Activated T-helper 1 cell treated with anti-CD3 and anti-CD28 coated beads, Interleukin-12 subunit alpha, Interleukin-12 subunit beta, Interleukin-2, Interleukin-4 antibody, amounts not matched to agents 30 ng/mL and 10 ng/mL and 1 ng/mL, durations not matched to agents 14 hours and 24 hours and 36 hours (primary cell): ENCODE measurements at regions not wholly inside any gene's neighbourhood (a gene's known extent, or its start where the extent isn't known, plus 50 kb on each side); places are given as distances from the start of the nearest gene placed in this dataset.

Experiments
- DNase-seq: peaks from one replicate; pipeline ENCODE4 v3.0.0; 2021; ENCODE audit warnings: low spot score
- H3K27ac Mint-ChIP-seq: one replicate; pipeline ENCODE4 v1.8.0; 2021; ENCODE audit warnings: mild to moderate bottlenecking, mixed read lengths
- H3K27me3 Mint-ChIP-seq: one replicate; pipeline ENCODE4 v1.8.0; 2022; ENCODE audit warnings: mild to moderate bottlenecking, moderate library complexity, mixed read lengths; ENCODE audit not compliant: insufficient read depth
- H3K36me3 Mint-ChIP-seq: one replicate; pipeline ENCODE4 v1.8.0; 2021; ENCODE audit warnings: low read depth, mixed read lengths
- H3K4me1 Mint-ChIP-seq: one replicate; pipeline ENCODE4 v1.8.0; 2021; ENCODE audit warnings: low read depth, mixed read lengths
- H3K4me3 Mint-ChIP-seq: one replicate; pipeline ENCODE4 v1.8.0; 2021; ENCODE audit warnings: mild to moderate bottlenecking, moderate library complexity, mixed read lengths
- H3K9me3 Mint-ChIP-seq: one replicate; pipeline ENCODE4 v1.8.0; 2021; ENCODE audit warnings: mixed read lengths
- intact Hi-C: fragments of 100-400 bp; cut with micrococcal nuclease; formaldehyde crosslinking; loops from one replicate; pipeline ENCODE4 v1.15.1; 2024

DNA sequence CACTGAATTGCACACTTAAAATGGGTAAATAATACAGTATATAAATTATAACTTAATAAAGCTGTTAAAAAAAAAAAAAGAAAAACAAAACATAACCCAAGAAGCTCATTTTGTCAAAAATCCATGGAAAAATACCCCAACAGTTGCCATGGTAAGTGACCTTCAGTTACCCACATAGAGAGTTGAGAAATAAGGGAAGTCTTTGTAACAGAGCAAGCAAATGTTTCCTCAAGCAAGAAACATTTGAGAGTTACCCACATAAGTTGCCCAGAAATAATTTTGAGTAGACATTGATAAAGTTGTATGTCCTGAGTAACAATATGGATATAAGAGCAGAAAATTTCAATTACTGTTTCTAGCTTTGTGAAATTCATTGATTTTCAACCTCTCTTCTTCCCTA, 227.4 kb downstream of the CCDC59 start:
- H3K9me3 Mint-ChIP-seq = no peaks in the 10 kb centered on the region
- DNase-seq = no peak
- intact Hi-C loops = no loop called here
- H3K27me3 Mint-ChIP-seq = no peaks in the 10 kb centered on the region
- H3K4me3 Mint-ChIP-seq = no peak overlapping the region
- no peak overlapping the region for H3K27ac Mint-ChIP-seq
- no peaks in the 10 kb centered on the region for H3K4me1 Mint-ChIP-seq
- no peaks in the 10 kb centered on the region for H3K36me3 Mint-ChIP-seq

DNA sequence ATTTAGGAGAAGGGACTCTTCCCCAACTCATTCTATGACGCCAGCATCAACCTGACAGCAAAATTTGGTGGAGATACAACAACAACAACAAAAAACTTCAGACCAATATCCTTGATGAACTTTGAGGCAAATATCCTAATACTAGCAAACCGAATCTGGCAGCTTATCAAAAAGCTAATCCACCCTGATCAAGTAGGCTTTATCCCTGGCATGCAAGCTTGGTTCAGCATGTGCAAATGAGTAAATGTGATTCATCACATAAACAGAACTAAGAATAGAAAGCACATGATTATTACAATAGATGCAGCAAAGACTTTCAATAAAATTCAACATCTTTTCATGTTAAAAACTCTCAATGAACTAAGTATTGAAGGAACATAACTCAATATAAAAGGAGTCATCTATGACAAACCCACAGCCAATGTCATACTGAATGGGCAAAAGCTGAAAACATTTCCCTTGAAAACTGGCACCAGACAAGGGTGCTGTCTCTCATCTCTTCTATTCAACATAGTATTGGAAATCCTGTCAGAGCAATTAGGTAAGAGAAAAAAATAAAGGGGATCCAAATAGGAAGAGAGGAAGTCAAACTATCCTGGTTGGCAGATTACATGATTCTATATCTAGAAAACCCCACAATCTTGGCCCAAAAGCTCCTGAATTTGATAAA, 233.3 kb downstream of the CCDC59 start:
- no peaks in the 10 kb centered on the region for H3K9me3 Mint-ChIP-seq

DNA sequence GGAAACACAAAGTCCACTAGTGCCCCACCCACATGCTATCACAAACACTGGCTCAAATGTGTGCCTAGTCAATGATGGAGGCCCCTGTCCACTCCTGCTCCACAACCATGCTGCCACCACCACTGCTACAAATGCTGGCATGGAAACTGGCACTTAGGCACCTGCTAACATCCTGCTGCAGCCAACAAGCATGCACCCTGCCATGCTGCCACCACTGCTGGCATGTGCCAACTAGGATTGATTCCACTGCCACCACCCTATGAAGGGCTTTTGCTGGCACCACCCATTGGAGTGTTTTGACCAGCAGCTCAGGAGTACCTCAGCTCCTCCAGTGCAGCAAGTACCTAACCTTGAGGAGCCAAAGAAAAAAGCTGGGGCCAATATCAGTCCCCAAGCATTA, 236.6 kb downstream of the CCDC59 start:
- no peaks in the 10 kb centered on the region for H3K27me3 Mint-ChIP-seq
- no peaks in the 10 kb centered on the region for H3K4me1 Mint-ChIP-seq
- intact Hi-C loops = no loop called here
- H3K36me3 Mint-ChIP-seq = no peaks in the 10 kb centered on the region
- no peak for DNase-seq
- H3K9me3 Mint-ChIP-seq = no peaks in the 10 kb centered on the region
- no peak overlapping the region for H3K4me3 Mint-ChIP-seq
- H3K27ac Mint-ChIP-seq = no peak overlapping the region

More for the DNA sequence above, 233.3 kb downstream of the CCDC59 start:
- Mint-ChIP-seq H3K27ac (no peak overlapping the region), H3K4me3 (no peak overlapping the region), H3K4me1 (no peaks in the 10 kb centered on the region), H3K36me3 (no peaks in the 10 kb centered on the region), H3K27me3 (no peaks in the 10 kb centered on the region)
- intact Hi-C loops = no loop called here
- DNase-seq = no peak

DNA sequence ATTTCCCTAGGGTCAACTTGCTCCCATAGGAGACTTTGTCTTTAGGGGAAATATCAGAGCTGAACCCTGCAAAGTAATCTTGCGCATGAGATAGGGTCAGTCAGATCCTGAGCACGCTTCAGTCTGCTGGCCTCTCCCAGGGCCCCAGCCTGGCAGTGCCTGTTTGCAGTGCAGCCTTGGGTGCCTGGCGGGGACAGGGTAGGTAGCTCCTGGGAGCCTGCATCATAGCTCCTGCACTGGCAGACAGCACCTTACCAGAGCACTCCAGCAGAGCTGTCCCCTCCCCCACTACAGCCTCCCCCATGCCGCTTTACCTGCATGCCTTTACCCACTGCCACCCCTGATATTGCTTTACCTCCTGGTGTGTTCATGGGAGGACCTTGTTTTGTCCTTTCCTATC, 237.3 kb downstream of the CCDC59 start:
- Mint-ChIP-seq H3K27me3 (no peaks in the 10 kb centered on the region), H3K4me3 (no peak overlapping the region), H3K9me3 (no peaks in the 10 kb centered on the region), H3K4me1 (no peaks in the 10 kb centered on the region), H3K27ac (no peak overlapping the region), H3K36me3 (no peaks in the 10 kb centered on the region)
- intact Hi-C loops = no loop called here
- no peak for DNase-seq

DNA sequence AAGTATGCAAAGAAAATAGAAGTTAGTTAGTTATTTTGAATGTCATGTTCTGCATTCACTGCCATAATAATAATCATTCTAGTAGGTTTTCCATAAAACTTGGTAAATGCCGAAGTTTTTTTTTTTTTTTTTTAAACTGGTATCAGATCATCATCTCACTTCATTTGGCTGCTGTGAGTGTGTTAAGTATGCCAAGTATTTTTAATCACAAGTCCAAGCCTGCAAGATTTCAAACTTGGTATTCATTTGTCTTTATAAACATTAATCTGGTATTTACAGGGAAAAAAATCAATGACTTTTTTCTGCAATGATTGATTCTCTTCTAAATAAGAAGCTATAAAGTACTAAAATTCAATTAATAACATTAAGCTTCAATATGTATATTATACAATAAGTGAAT, 248.9 kb downstream of the CCDC59 start:
- Mint-ChIP-seq H3K4me3 (no peak overlapping the region), H3K9me3 (no peaks in the 10 kb centered on the region), H3K36me3 (no peaks in the 10 kb centered on the region), H3K27me3 (no peaks in the 10 kb centered on the region), H3K27ac (no peak overlapping the region), H3K4me1 (no peaks in the 10 kb centered on the region)
- intact Hi-C loops = no loop called here
- DNase-seq = no peak

DNA sequence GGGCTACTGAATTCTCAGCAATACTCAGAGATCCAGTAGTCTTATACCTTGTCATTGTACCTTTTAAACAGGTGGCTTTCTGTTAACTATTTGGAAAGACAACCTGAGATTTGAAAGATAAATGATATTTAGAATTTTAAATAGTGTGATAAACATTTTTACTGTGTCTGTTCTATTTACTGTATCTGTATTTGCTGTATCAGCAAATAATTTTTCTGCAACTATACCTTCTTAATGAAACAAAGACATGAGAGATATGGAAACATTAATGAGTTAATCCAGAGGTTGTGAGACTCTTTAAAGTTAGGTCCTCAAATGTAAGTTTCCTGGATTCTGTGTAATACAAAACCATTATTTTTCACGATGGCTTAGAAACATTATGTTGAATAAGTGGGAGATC, 249.6 kb downstream of the CCDC59 start:
- no peak overlapping the region for H3K4me3 Mint-ChIP-seq
- no peaks in the 10 kb centered on the region for H3K36me3 Mint-ChIP-seq
- DNase-seq = no peak
- no peaks in the 10 kb centered on the region for H3K9me3 Mint-ChIP-seq
- H3K4me1 Mint-ChIP-seq = no peaks in the 10 kb centered on the region
- intact Hi-C loops = no loop called here
- no peaks in the 10 kb centered on the region for H3K27me3 Mint-ChIP-seq
- no peak overlapping the region for H3K27ac Mint-ChIP-seq

DNA sequence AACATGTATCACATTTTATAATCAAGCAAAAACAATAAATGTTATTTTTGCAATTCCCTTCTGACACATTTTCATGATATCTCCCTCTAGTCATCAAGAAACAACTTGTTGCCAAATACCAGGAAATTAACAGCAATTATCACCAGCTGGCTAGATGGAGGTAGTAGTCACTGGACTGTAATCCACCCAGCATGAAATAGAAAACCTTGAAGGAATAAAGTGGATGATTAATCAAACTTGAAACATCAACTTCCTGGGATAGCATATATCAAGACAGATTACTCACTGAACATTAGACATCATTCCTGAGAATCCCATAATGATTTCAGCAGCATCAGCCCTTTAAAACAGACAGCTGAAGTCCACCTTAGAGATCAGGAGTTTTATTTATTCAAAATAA, 259.0 kb downstream of the CCDC59 start:
- no peak for DNase-seq
- Mint-ChIP-seq H3K27me3 (no peaks in the 10 kb centered on the region), H3K4me3 (no peak overlapping the region), H3K4me1 (no peaks in the 10 kb centered on the region), H3K36me3 (no peaks in the 10 kb centered on the region), H3K27ac (no peak overlapping the region), H3K9me3 (peaks cover 3% of the 10 kb centered on the region)
- intact Hi-C loops = no loop called here

DNA sequence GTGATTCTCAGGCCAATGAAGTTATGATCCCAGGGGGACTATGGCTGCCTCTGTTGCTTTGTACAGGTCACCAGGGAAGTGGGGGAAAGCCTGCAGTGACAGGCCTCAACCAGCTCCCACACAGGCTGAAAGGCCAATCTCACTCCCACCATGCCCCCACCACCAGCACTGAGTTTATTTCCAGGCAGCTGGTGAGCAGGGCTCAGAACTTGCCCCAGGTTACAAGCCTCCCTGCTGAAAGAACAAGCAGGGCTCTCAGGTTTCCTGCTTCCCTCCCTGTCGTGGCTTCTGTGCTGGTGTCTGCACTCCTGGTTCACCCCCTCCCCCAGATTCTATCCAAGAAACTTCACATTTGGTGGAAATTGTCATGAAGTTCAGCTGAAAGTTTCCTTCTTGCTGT, 260.3 kb downstream of the CCDC59 start:
- intact Hi-C loops = no loop called here

DNA sequence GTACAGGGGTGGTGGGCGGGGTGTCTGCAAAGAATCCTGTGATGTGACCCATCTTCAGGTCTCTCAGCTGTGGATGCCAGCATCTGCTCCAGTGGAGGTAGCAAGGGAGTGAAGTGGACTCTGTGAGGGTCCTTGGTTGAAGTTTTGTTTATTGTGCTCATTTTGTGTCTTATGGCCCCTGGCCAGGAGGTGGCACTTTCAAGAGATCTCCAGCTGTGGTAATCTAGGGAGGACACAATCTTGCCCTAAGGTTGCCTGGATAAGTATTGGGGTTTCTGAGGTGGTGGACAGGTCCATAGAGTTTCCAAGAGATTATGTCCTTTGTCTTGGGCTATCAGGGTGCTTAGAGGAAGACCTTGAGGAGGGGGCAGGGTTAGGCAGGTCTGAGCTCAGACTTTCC, 260.7 kb downstream of the CCDC59 start:
- DNase-seq = no peak
- no peak overlapping the region for H3K4me3 Mint-ChIP-seq
- H3K27ac Mint-ChIP-seq = peak overlapping the region; percentile 19
- peaks cover 3% of the 10 kb centered on the region for H3K9me3 Mint-ChIP-seq
- no peaks in the 10 kb centered on the region for H3K27me3 Mint-ChIP-seq
- no peaks in the 10 kb centered on the region for H3K36me3 Mint-ChIP-seq
- H3K4me1 Mint-ChIP-seq = no peaks in the 10 kb centered on the region
- intact Hi-C loops = no loop called here

More for the DNA sequence above, 260.3 kb downstream of the CCDC59 start:
- H3K36me3 Mint-ChIP-seq = no peaks in the 10 kb centered on the region
- peaks cover 3% of the 10 kb centered on the region for H3K9me3 Mint-ChIP-seq
- no peaks in the 10 kb centered on the region for H3K4me1 Mint-ChIP-seq
- no peak for DNase-seq
- H3K27ac Mint-ChIP-seq = no peak overlapping the region
- no peaks in the 10 kb centered on the region for H3K27me3 Mint-ChIP-seq
- no peak overlapping the region for H3K4me3 Mint-ChIP-seq

DNA sequence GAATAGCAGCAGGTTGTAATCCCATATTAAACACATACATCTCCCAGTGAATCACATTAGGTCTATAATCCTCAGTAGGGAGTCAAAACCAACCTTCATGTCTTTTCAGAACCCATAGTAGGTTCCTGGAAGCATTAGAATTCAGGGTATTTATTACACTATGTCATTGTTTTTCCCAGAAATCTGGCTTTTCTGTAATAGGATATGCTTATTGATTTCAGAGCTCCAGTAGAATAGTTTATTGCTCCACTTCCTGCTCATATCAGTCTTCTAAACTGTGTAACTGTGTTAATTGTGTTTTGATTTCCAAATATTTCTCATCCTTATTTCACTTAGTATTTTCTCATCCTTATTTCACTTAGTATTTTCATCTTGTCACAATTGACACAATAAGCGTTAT, 268.0 kb downstream of the CCDC59 start:
- intact Hi-C loops = no loop called here
- no peaks in the 10 kb centered on the region for H3K27me3 Mint-ChIP-seq
- no peak for DNase-seq
- H3K4me1 Mint-ChIP-seq = no peaks in the 10 kb centered on the region
- no peaks in the 10 kb centered on the region for H3K9me3 Mint-ChIP-seq
- H3K36me3 Mint-ChIP-seq = no peaks in the 10 kb centered on the region
- H3K27ac Mint-ChIP-seq = no peak overlapping the region
- H3K4me3 Mint-ChIP-seq = no peak overlapping the region

DNA sequence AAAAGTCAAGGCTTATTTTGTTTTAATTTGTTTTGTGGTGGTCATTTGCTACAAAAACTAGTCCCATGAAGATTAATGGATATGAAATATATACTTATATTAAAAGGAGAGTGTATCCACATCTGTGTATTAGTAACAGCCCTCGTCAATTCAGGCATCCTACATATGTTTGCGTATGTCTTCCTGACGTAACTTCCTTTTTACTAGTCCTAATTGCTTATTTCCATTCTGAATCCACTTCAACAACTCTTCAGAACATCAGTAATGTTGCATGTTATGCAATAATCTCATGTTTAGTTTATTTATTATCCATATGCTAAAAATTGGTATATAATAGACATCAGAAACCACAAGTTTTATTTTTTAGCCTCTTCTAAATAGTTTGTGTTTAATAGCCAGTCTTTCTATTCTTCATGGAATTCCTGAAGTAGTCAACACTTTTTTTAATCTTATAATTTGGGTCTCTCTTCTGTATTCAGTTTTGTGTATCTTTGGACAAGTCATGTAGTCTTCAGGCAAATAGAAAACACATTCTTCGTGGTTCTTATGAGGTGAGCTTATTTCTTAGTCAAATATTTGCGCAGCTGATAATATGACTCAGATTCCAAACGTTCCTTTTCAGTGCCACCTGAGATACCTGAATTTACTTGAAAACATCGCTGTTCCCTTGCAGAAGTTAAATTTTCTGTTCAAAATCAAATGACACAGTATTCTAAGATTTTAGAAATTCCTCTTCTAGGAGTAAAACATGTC, 268.6 kb downstream of the CCDC59 start:
- no peak overlapping the region for H3K27ac Mint-ChIP-seq
- H3K36me3 Mint-ChIP-seq = no peaks in the 10 kb centered on the region
- intact Hi-C loops = no loop called here
- H3K9me3 Mint-ChIP-seq = peaks cover 4% of the 10 kb centered on the region
- H3K4me1 Mint-ChIP-seq = no peaks in the 10 kb centered on the region
- no peak overlapping the region for H3K4me3 Mint-ChIP-seq
- no peaks in the 10 kb centered on the region for H3K27me3 Mint-ChIP-seq
- DNase-seq = no peak

DNA sequence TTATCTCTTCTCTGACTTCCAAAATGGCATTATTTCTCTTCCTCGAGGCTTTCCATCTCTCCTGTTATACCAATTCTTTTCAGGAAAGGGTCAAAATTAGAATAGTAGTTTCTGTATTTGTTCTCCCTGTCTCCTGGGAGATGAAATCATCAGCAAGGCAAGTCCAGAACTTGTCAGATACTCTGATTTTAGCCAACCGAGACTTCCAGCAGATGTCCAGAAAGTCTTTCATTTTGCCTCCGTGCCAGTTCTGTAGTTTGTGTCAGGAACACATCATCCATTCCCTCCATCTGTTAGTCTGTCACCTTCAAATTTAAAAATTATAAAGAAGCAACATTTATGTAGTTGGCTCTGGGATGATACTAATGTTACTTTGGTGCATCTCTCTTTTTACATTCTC, 275.7 kb downstream of the CCDC59 start:
- intact Hi-C loops = no loop called here

DNA sequence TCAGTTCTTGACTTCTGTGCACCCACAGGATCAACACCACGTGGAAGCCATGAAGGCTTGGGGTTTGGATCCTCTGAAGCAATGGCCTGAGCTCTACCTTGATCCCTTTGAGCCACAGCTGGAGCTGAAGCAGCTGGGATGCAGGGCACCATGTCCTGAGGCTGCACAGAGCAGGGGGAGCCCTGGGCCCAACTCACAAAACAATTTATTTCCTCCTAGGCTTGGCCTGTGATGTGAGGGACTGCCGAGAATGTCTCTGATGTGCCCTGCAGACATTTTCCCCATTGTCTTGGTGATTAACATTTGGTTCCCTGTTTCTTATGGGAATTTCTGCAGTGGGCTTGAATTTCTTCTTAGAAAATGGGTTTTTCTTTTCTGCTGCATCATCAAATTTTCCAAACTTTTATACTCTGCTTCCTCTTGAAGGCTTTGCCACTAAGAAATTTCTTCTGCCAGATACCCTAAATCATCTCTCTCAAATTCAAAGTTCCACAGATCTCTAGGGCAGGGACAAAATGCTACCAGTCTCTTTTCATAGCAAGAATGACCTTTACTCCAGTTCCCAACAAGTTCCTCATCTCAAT, 288.2 kb downstream of the CCDC59 start:
- no peaks in the 10 kb centered on the region for H3K36me3 Mint-ChIP-seq
- no peak for DNase-seq
- no peak overlapping the region for H3K4me3 Mint-ChIP-seq
- H3K27me3 Mint-ChIP-seq = peaks cover 4% of the 10 kb centered on the region
- no peaks in the 10 kb centered on the region for H3K4me1 Mint-ChIP-seq
- intact Hi-C loops = no loop called here
- H3K27ac Mint-ChIP-seq = no peak overlapping the region
- H3K9me3 Mint-ChIP-seq = no peaks in the 10 kb centered on the region

More for the DNA sequence above, 275.7 kb downstream of the CCDC59 start:
- H3K27me3 Mint-ChIP-seq = no peaks in the 10 kb centered on the region
- no peak overlapping the region for H3K27ac Mint-ChIP-seq
- H3K9me3 Mint-ChIP-seq = peaks cover 5% of the 10 kb centered on the region
- H3K4me1 Mint-ChIP-seq = no peaks in the 10 kb centered on the region
- DNase-seq = no peak
- no peak overlapping the region for H3K4me3 Mint-ChIP-seq
- H3K36me3 Mint-ChIP-seq = no peaks in the 10 kb centered on the region
